Hepatocyte (in vitro differentiated cells): ENCODE measurements at regions not wholly inside any gene's neighbourhood (a gene's known extent, or its start where the extent isn't known, plus 50 kb on each side); places are given as distances from the start of the nearest gene placed in this dataset.

Experiments
- CTCF ChIP-seq: fragments of 200-600 bp; sonication (generic); IDR thresholded peaks from 2 replicates; pipeline ENCODE4 v1.5.1; 2016; ENCODE audit warnings: antibody characterized with exemption, mild to moderate bottlenecking; ENCODE audit not compliant: poor library complexity
- EZH2phosphoT487 ChIP-seq: fragments of 200-600 bp; sonication (generic); IDR thresholded peaks from one replicate; pipeline ENCODE4 v1.6.1; 2018; ENCODE audit warnings: antibody characterized with exemption, mild to moderate bottlenecking, low read depth, moderate library complexity; ENCODE audit not compliant: unreplicated experiment, severe bottlenecking

GRCh38 chr9:91042541-91042940 lies 240.9 kb downstream of the SYK start:
- TF ChIP-seq EZH2phosphoT487 (no peak), CTCF (no peak)
